ENCODE measurements at regions not wholly inside any gene's neighbourhood (a gene's known extent, or its start where the extent isn't known, plus 50 kb on each side); places are given as distances from the start of the nearest gene placed in this dataset.

GRCh38 chr12:91810531-91811451, 334.9 kb downstream of the BTG1 start:
- TF ChIP-seq POLR2AphosphoS5 (IDR thresholded peaks at IDR 0.05; ENCODE audit: low read depth, low read length) = no peak
- no peak for TF ChIP-seq SPI1 (IDR thresholded peaks at IDR 0.05; ENCODE audit: low read depth, low read length)
- TF ChIP-seq TAF1 (IDR thresholded peaks at IDR 0.05; ENCODE audit: low read depth, low read length) = no peak
- TF ChIP-seq PAX5 (IDR thresholded peaks at IDR 0.05; ENCODE audit: insufficient read depth, low read length, severe bottlenecking) = no peak
- no peak for TF ChIP-seq POLR2A (IDR thresholded peaks at IDR 0.05; ENCODE audit: low read depth, low read length)
- TF ChIP-seq POU2F2 (IDR thresholded peaks at IDR 0.05; ENCODE audit: low read depth, low read length) = no peak
- DNase-seq (ENCODE audit: insufficient read length, low spot score) (no peak), FAIRE-seq (no peak)

- no peak for TF ChIP-seq TAF1 (IDR thresholded peaks at IDR 0.05; ENCODE audit: low read depth, low read length)
- no peak for TF ChIP-seq POU2F2 (IDR thresholded peaks at IDR 0.05; ENCODE audit: low read depth, low read length)
- no peak for DNase-seq (ENCODE audit: insufficient read length, low spot score)
- no peak for FAIRE-seq
These were observed 335.6 kb downstream of the BTG1 start for GRCh38 chr12:91810077-91810476.

- DNase-seq (ENCODE audit: insufficient read length, low spot score) (no peak), FAIRE-seq (no peak)
- no peak for TF ChIP-seq TAF1 (IDR thresholded peaks at IDR 0.05; ENCODE audit: low read depth, low read length)
- no peak for TF ChIP-seq POLR2A (IDR thresholded peaks at IDR 0.05; ENCODE audit: low read depth, low read length)
- TF ChIP-seq PAX5 (IDR thresholded peaks at IDR 0.05; ENCODE audit: insufficient read depth, low read length, severe bottlenecking) = no peak
- TF ChIP-seq POLR2AphosphoS5 (IDR thresholded peaks at IDR 0.05; ENCODE audit: low read depth, low read length) = no peak
- TF ChIP-seq SPI1 (IDR thresholded peaks at IDR 0.05; ENCODE audit: low read depth, low read length) = no peak
- TF ChIP-seq POU2F2 (IDR thresholded peaks at IDR 0.05; ENCODE audit: low read depth, low read length) = no peak
These were observed 340.6 kb downstream of the BTG1 start for GRCh38 chr12:91805031-91805430.

GRCh38 chr12:91804533-91804932, 341.1 kb downstream of the BTG1 start:
- DNase-seq (ENCODE audit: insufficient read length, low spot score) = no peak
- FAIRE-seq = no peak
- TF ChIP-seq POLR2AphosphoS5 (IDR thresholded peaks at IDR 0.05; ENCODE audit: low read depth, low read length) (no peak), POU2F2 (IDR thresholded peaks at IDR 0.05; ENCODE audit: low read depth, low read length) (no peak), TAF1 (IDR thresholded peaks at IDR 0.05; ENCODE audit: low read depth, low read length) (no peak), SPI1 (IDR thresholded peaks at IDR 0.05; ENCODE audit: low read depth, low read length) (no peak), PAX5 (IDR thresholded peaks at IDR 0.05; ENCODE audit: insufficient read depth, low read length, severe bottlenecking) (no peak)

GRCh38 chr12:91801048-91801447, 344.6 kb downstream of the BTG1 start:
- no peak for TF ChIP-seq SPI1 (IDR thresholded peaks at IDR 0.05; ENCODE audit: low read depth, low read length)
- TF ChIP-seq POLR2A (IDR thresholded peaks at IDR 0.05; ENCODE audit: low read depth, low read length) = no peak
- no peak for TF ChIP-seq POU2F2 (IDR thresholded peaks at IDR 0.05; ENCODE audit: low read depth, low read length)
- no peak for TF ChIP-seq PAX5 (IDR thresholded peaks at IDR 0.05; ENCODE audit: insufficient read depth, low read length, severe bottlenecking)
- TF ChIP-seq TAF1 (IDR thresholded peaks at IDR 0.05; ENCODE audit: low read depth, low read length) = no peak
- no peak for TF ChIP-seq POLR2AphosphoS5 (IDR thresholded peaks at IDR 0.05; ENCODE audit: low read depth, low read length)
- DNase-seq (ENCODE audit: insufficient read length, low spot score) = no peak
- no peak for FAIRE-seq

GRCh38 chr12:91793676-91794075, 352.0 kb downstream of the BTG1 start:
- no peak for FAIRE-seq

GRCh38 chr12:91792597-91792996, 353.0 kb downstream of the BTG1 start:
- no peak for DNase-seq (ENCODE audit: insufficient read length, low spot score)
- TF ChIP-seq POLR2A (IDR thresholded peaks at IDR 0.05; ENCODE audit: low read depth, low read length) = no peak
- no peak for TF ChIP-seq POU2F2 (IDR thresholded peaks at IDR 0.05; ENCODE audit: low read depth, low read length)
- TF ChIP-seq PAX5 (IDR thresholded peaks at IDR 0.05; ENCODE audit: insufficient read depth, low read length, severe bottlenecking) = no peak
- no peak for TF ChIP-seq SPI1 (IDR thresholded peaks at IDR 0.05; ENCODE audit: low read depth, low read length)
- no peak for TF ChIP-seq TAF1 (IDR thresholded peaks at IDR 0.05; ENCODE audit: low read depth, low read length)
- TF ChIP-seq POLR2AphosphoS5 (IDR thresholded peaks at IDR 0.05; ENCODE audit: low read depth, low read length) = no peak
- FAIRE-seq = no peak

More at GRCh38 chr12:91793676-91794075, 352.0 kb downstream of the BTG1 start:
- DNase-seq (ENCODE audit: insufficient read length, low spot score) = no peak
- TF ChIP-seq POLR2A (IDR thresholded peaks at IDR 0.05; ENCODE audit: low read depth, low read length) (no peak), POU2F2 (IDR thresholded peaks at IDR 0.05; ENCODE audit: low read depth, low read length) (no peak)

- DNase-seq (ENCODE audit: insufficient read length, low spot score) (no peak), FAIRE-seq (no peak)
- no peak for TF ChIP-seq SPI1 (IDR thresholded peaks at IDR 0.05; ENCODE audit: low read depth, low read length)
- no peak for TF ChIP-seq POLR2AphosphoS5 (IDR thresholded peaks at IDR 0.05; ENCODE audit: low read depth, low read length)
- TF ChIP-seq POU2F2 (IDR thresholded peaks at IDR 0.05; ENCODE audit: low read depth, low read length) = no peak
- TF ChIP-seq PAX5 (IDR thresholded peaks at IDR 0.05; ENCODE audit: insufficient read depth, low read length, severe bottlenecking) = no peak
- no peak for TF ChIP-seq TAF1 (IDR thresholded peaks at IDR 0.05; ENCODE audit: low read depth, low read length)
- TF ChIP-seq POLR2A (IDR thresholded peaks at IDR 0.05; ENCODE audit: low read depth, low read length) = no peak
These were observed 359.0 kb downstream of the BTG1 start for GRCh38 chr12:91786499-91787272.

- FAIRE-seq = no peak
- TF ChIP-seq PAX5 (IDR thresholded peaks at IDR 0.05; ENCODE audit: insufficient read depth, low read length, severe bottlenecking) (no peak), POLR2AphosphoS5 (IDR thresholded peaks at IDR 0.05; ENCODE audit: low read depth, low read length) (no peak), TAF1 (IDR thresholded peaks at IDR 0.05; ENCODE audit: low read depth, low read length) (no peak), SPI1 (IDR thresholded peaks at IDR 0.05; ENCODE audit: low read depth, low read length) (no peak), POU2F2 (IDR thresholded peaks at IDR 0.05; ENCODE audit: low read depth, low read length) (no peak), POLR2A (IDR thresholded peaks at IDR 0.05; ENCODE audit: low read depth, low read length) (no peak)
- no peak for DNase-seq (ENCODE audit: insufficient read length, low spot score)
These were observed 359.8 kb downstream of the BTG1 start for GRCh38 chr12:91785655-91786498.

Data from GM12891 (cell line).